Activated effector memory CD4-positive, alpha-beta T cell treated with anti-CD3 and anti-CD28 coated beads, Interleukin-2, amount 50 U/mL, for 16 hours (primary cell): ENCODE measurements at regions not wholly inside any gene's neighbourhood (a gene's known extent, or its start where the extent isn't known, plus 50 kb on each side); places are given as distances from the start of the nearest gene placed in this dataset.
"Not testable (repeated sequence)": the region's sequence is repeated elsewhere in the genome, so short reads cannot be mapped to it uniquely, and the experiment has no call there.

Source experiments
- DNase-seq: peaks from one replicate; pipeline ENCODE4 v3.0.0-alpha.2; 2020

DNA sequence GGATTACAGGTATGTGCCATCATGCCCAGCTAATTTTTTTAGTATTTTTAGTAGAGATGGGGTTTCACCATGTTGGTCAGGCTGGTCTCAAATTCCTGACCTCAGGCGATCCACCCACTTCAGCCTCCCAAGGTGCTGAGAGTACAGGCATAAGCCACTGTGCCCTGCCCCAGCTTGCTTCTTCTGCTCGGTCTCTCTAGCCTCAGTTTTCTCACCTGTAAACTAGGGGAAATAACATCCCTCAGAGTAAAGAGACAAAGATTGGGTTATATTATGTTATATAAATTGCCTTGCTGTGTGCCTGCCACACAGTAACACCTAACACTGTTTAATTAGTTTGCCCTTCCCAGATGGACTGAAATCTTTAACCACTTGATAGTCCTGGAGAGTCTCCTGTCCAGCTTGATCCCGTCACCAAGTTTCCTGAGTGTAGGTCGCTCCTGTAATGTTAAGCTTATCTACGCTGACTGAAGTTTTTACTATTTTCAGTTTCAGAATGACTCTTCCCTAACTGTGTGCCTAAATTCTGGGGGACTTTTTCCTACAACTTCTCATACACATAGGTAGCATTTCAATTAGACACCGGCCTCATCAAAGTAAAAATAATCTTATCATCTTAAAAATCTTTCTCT is 412.7 kb upstream of the TENM3 start:
- DNase-seq, result no peak

DNA sequence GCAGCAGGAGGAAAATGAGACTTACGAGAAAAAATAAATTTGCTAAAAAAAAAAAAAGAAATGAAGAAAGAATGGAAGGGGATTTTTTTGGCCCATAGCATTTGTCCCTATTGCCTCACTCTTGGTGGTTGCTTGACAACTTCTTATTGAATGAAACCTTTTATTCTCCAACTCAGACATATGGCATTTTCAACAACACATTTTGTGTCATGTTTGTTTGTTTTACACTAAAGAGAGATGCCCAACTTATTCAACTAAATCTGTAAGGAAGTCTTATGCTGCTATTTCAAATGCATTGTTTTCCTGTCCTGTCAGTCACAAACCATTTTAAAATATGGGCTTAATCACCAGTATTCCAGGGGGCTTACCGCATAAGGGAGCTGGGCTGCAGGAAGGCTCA is 409.1 kb upstream of the TENM3 start:
- DNase-seq, result no peak

DNA sequence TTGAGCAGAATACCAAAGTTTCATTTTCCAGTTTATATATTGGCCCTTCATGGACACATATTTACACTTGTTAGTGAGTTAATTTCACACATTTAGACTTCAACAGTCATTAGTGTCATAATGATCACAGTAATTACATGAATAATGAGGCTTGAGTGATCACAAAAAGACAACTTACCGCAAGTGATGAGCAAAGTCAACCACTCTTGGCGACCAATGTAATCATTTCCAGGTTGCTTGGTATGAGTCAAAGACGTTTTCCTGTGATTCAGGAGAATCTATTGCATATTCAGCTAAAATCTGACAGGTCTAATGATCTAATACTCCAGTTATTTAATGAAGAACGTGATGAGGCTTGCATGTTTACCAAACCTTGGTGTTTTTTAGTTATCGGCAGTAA is 407.9 kb upstream of the TENM3 start:
- DNase-seq, result no peak

DNA sequence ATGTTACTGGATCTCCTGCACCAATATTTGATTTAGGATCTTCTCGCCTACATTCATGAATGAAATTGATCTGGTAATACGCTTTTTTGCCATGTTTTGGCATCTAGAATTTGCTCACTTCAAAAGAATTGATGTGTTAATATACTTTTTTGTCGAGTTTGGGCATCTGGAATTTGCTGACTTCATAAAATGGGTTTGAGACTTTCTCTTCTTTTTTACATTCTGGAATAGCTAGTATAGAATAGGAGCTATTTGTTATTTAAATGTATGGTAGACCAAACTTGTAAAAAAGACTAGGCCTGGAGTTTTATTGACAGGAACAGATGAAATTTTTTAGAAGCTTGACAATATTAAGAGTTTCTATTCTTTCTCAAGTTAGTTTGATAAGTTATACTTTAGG is 404.9 kb upstream of the TENM3 start:
- no peak for DNase-seq

DNA sequence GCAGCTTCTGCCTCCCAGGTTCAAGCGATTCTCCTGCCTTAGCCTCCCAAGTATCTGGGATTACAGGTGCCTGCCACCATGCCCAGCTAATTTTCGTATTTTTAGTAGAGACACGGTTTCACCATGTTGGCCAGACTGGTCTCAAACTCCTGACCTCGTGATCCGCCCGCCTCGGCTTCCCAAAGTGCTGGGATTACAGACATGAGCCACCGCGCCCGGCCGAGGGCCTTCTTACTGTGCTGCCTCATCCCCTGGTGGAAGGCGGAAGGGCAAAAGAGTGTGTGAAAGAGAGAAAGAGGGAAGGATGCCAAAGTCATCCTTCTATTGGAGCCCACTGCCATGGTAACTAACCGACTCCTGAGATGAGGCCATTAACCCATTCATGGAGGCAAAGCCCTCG is 399.4 kb upstream of the TENM3 start:
- not testable (repeated sequence) for DNase-seq

DNA sequence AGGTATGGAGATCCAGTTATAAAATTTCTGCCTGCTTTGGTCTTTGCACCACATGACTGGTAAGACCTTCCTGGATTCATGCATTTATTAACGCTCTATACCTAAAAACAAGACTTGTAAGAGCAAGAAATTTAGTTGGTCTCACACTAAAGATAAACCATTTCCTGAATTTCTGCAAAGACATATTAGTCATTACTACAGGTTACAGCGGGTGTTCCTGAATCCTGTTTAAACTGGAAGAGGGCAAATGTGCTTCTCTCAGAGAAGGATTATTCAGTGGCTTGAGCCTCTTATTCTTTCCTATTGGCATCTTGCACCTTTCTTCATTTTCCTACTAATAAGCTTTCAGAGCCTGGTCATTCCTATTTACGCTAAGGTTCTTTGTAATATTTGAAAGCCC is 397.6 kb upstream of the TENM3 start:
- no peak for DNase-seq

DNA sequence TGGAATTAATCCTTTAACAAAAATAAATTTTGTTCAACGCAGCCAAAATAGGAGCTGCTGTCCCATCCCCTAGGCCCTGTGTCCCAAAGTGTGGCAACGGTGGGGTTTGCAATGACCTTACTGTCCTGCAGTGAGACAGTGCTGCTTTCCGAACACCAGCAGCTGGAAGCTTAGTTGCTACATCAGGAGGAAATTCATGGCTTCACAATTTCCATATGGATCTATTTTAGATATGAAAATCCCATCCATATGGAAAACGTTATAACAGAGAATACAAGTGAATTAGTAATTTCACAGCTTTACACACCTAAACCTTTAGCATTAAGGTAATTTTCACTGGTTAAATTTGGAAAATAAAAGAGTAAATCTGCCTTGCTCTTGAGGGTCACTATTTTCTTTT is 396.3 kb upstream of the TENM3 start:
- DNase-seq, result no peak

DNA sequence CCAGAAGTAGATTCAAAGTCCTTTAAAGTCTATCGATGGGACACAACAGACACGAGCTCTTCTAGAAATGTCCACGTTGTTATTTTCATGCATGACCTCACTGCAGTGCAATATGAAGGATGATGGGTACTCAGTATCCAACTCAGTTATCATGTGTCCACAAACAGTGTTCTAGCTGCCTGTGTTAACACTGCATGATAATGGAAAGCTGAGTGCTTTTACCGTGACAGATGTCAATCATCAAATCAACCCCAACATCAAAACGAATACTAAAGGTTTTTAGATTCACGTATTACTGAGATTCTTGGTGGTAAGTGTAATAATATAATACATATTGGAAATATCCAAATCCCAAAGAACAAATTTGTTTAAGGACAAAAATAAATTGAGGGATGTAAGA is 394.8 kb upstream of the TENM3 start:
- DNase-seq, result no peak

DNA sequence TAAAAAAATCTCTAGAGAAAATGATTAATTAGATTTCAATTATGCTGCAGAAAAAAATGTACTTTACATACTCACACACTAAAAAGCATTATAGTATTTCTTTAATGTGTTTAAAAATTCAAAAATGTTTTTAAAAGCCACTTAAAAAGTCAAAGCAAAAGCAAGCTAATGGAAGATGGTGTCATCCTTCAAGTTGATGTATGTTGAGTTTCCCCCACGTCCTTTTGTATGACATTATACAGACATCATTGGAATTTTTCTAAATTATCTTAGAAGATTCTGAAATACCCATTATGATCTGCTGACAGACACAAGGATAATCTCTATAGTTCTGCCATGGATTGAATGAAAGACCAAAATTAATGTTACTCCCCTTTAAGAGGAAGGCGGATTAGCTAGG is 393.7 kb upstream of the TENM3 start:
- DNase-seq, result no peak

DNA sequence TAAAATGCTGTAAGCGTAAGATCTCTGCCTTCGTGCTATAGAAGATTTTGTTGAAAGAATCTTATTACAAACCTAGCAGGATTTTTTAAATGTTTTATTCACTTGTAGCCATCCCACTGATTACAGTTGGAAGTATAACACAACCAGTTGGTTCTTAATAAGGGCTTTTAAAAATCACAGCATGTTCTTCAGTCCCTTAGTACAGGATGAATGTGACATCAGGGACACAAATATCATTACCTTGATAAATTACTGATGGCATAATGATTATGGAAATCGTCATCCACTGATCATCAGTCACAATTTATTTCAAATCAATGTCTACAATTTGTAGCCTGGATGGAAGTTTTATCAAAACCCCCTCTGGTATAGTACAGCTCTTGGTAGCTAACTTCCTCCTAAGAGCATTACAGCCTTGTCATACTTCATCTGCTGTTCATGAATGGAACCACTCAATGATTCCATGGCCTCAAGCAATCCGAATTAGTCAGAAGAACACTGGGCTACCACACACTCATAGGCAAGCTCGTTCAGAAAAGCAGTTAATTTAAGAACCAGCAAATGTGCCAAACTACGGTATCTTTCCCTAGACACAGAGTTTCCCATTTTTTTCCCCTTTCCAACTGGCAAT is 389.2 kb upstream of the TENM3 start:
- DNase-seq, result no peak

DNA sequence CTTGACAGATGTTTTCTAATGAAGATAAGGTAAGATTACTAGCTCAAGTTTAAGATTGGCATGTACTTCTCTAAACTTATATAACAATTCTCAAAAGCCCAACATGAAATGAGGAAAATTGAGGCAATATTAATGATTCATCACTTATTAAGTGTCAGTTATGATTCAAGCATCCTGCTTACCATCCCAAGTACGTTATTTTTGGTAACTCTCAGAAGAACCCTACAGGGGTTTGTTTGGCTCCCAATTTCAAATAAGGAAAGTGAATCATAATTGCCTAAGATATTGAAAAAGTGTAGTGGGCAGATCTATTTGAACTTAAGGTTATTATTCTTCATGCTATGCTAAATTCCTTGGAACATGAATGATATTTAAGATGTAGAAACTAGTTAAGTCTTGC is 387.9 kb upstream of the TENM3 start:
- no peak for DNase-seq

DNA sequence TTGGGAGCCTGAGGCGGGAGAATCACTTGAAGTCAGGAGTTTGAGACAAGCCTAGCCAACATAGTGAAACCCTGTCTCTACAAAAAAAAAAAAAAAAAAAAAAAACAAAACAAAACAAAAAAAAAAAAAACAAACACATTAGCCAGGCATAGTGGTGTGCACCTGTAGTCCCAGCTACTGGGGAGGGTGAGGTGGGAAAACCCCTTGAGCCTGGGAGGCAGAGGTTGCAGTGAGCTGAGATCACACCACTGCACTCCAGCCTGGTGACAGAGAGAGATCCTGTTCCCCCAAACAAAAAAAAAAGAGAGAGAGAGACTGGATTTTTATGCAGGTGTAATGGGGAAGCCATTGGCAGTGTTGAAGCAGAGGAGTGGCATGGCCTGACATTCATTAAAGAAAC is 385.7 kb upstream of the TENM3 start:
- not testable (repeated sequence) for DNase-seq

DNA sequence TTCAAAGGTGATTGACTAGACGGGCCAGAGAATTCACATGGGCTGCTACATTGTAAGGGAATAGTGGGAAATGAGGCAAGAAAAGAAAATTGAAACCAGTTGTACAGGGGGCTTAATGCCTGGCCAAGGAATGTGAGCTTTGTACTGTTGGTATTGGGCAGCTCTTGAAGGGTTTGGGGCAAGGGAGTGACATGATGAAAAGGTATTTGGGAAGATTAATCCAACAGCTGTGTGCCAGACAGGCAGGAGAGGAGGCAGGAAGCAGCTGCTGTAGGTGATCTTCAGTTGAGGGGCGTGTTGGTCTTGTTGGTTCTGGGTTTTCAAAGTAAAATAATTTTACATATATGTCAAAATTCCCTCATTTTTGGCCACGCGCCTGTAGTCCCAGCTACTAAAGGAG is 384.5 kb upstream of the TENM3 start:
- DNase-seq, result no peak

DNA sequence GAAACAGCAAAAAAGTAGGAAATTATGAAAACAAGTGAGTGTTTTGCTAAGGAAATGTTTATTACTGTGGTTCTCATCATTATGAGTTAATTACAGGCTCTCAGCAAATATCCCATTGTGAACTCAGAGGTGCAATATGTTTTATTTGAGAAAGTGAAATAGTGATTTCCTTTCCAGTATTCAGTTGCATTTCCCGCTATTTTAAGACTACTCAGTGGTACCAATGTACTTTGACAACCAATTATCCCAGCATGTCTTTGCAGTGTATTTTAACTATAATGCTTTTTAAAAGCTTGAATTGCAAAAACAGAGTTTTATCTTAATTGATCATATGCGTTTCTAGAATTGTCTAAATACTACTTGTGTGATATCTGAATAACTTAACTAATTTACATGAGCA is 383.8 kb upstream of the TENM3 start:
- DNase-seq, result no peak

DNA sequence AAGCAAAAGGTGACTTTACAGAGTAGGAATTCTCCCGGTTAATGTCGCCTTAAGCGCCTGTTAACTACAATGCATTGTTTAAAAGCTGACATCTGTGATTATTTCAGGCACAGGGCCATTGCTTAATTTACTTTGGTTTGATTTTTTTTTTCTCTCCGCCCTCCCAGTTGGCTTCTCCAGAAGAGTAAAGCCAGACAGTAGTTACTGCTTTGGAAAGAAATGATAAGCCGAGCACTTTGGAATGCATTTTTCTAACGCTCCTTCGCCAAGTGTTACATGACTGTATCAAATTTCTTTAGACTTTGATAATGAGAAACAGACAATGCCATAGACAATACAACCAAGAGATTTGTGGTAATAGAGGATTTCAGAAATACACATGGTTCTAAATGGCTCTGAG is 383.0 kb upstream of the TENM3 start:
- DNase-seq, result no peak

DNA sequence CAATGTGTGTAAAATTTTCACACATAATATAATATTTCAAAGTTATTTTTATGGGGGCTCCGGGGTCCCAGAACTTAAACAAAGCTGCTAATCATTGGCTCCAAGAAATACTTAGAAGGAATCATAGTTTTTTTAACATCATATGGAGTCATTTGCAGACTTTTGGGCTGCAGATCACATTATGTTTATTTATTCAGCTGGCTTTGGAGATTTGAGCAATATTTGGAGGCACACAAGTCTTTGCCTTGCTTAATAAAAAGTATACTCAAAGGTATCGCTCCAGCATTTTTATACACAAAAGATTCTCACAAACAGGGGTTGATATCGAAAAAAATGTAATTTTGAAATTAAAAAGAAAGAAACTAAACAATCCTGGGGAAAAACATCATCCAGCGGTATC is 382.5 kb upstream of the TENM3 start:
- DNase-seq, result no peak

DNA sequence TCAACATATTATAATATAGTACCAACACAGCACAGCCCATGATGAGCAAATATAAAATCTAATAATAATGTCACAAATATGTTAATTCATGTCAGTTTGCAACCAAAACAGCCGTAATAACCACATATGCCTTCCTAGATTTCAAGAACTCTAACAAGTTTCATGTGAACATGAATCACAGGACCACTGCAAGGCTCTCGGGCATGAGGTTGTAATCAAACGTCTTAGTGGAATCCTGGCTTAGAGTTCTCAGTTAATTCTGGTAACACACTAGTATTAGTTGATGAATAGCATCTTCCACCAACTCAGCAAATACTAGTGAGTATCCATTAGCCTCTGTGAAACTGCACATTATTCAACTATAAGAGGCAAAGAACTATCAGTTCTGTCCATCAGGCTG is 379.3 kb upstream of the TENM3 start:
- no peak for DNase-seq

DNA sequence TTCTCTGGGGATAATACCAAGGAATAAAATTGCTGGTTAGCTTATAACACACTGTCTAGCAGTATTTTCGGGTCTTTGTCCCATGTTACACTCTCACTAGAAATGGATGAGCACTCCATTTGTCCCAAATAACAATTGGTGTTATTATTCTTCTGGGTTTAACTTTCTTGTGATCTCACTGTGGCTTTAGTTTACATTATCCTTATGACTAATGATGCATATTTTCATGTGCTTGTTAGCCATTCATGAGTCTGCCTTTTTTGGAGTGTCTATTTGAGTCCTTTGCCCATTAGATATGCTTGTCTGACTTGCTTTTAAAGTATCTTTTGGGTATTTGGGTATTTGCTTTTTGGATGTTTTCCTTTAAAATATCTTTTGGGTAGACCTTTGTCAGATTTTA is 372.9 kb upstream of the TENM3 start:
- DNase-seq, result no peak

DNA sequence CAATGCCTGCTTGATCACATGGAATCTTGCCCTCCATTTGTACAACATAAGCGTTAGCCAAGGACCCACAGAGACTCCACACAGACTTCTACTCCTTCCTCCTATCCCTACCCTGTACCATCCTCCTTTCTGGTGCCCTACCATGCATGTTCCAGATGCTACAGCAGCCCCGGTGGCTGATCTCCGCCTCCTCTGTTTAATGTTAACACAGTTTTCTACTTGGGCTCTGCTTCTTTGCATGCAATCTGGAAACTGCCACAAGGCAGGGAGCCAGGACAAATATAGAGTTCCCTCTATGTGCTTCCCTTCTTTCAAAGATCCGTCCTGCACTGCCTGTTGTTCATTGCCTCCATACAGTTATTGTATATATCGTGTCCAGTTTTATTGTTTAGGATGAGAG is 368.6 kb upstream of the TENM3 start:
- no peak for DNase-seq

DNA sequence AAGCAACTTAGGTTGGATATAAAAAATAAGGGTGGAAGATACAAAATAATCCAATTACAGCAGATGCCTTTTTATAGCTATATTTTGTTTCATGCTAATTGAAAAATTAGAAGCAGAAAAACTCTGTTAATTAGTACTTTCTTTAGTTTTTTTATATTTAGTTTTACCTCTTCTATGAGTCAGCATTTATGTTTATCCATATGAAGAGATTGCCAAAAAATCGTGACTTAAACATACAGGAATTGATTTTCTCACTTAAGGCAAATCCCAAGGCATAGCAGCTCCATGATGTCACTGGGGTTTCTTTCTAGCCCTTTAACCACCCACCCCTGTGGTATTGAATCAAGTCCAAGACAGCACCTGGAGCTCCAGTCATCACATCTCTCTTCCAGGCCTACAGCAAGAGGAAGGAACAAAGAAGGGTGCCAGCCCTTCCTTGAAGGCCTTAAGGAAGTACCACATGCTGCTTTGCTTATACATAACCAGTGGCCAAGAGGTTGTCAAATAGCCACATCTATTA is 365.8 kb upstream of the TENM3 start:
- no peak for DNase-seq

DNA sequence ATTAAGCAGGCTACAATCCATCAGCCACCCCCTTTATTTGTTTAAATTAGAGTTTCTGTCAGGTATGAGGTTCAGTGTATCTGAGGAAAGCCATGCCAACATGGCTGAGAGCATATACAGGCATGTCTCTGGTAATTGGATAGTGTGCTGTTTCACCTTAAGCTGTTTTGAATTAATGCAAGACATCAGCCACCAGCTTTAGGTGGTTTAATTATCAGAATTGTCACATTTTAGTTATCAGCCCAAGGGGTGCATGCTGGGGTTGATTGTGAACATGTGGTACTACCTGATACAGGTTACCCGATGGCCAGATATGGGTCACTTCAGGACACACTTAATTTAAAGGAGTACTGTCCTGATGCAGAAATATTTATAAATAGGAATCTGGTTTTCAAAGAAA is 353.2 kb upstream of the TENM3 start:
- DNase-seq, result no peak

DNA sequence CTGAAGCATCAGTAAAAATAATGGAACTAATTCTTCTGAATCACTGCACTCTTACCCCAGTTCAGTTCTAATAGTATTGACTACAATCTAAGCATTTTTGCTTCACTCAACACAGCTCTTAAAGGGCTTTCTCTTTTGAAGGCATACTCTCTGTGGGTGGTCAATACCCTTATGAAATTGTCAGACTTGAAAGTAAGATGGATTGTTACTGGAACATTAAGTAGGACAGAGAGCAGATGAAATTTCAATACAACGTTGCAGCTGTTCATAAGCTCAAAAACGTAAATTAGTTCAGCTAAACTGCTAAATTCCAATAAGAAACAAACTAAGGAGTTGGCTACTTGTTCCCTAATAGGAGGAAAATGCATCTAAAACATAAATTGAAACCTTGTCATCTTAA is 352.3 kb upstream of the TENM3 start:
- no peak for DNase-seq

DNA sequence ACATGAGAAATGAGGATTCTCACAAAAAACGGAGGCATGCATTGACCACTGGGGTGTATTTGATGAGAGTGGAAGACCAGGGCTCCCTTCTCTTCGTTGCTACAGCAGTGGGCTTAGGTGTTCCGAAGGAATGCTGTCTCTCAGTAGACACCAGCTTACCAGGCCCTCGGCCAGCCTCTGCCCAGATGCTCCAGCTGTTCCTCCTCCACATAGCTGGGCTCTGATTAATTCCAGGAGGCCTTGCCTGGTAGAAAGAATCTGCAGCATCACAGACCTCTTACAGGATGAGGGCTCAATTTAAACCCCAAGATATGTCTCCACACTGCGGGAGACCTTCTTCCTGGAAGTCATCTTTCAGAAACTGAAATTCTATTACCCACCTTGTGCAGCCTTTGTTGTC is 346.6 kb upstream of the TENM3 start:
- no peak for DNase-seq

DNA sequence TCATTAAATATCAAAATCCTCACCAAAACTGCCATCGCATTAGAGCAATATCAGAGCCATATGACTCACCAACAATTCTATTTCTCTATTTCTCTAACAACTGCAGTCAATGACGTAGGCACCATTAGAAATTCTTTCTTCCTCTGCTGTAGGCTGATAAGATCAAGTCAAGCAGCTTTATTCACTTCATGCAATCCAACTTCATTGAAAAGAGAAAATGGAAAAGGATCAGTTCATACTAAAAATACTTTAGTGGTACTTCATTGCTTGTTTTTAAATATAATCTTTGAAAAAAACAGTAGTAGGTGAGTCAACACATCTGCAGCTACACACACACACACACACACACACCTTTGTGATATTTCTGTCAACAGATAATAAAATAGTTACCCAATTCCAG is 345.3 kb upstream of the TENM3 start:
- no peak for DNase-seq

DNA sequence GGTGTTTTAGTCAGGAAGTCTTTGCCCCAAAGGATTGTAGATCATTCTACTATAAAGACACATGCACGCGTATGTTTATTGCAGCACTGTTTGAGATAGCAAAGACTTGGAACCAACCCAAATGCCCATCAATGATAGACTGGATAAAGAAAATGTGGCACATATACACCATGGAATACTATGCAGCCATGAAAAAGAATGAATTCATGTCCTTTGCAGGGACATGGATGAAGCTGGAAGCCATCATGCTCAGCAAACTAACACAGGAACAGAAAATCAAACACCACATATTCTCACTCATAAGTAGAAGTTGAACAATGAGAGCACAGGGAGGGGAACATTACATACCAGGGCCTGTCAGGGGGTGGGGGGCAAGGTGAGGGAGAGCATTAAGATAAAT is 340.8 kb upstream of the TENM3 start:
- not testable (repeated sequence) for DNase-seq
